ENCODE measurements at regions not wholly inside any gene's neighbourhood (a gene's known extent, or its start where the extent isn't known, plus 50 kb on each side); places are given as distances from the start of the nearest gene placed in this dataset.

GRCh38 chr4:112765317-112765974 is 128.5 kb downstream of the LARP7 start:
- FAIRE-seq (no peak), ATAC-seq (peak; percentile 89)
- TF ChIP-seq DMBX1 (CRISPR knock-in tag; IDR thresholded peaks at IDR 0.05; ENCODE audit: borderline replicate concordance), result no peak
- no peak for TF ChIP-seq KDM2B (CRISPR knock-in tag; IDR thresholded peaks at IDR 0.05)
- no peak for TF ChIP-seq TAL1 (IDR thresholded peaks at IDR 0.05)
- TF ChIP-seq NR2C2 (CRISPR knock-in tag; IDR thresholded peaks at IDR 0.05), result no peak
- TF ChIP-seq NR2C2 (tag; IDR thresholded peaks at IDR 0.05), result no peak
- peak in 1 of 2 experiments; percentile 41; a peak in 2 of 4 replicates for TF ChIP-seq RAD21 (CRISPR knock-in tag; conservative IDR thresholded peaks at IDR 0.05 in 1 of 2, IDR thresholded peaks at IDR 0.05 in 1 of 2)
- TF ChIP-seq CTCF (IDR thresholded peaks at IDR 0.05 in 2 of 3, conservative IDR thresholded peaks at IDR 0.05 in 1 of 3; ENCODE audit: insufficient read depth in 2 of 3, low read depth in 1 of 3, low read length in 3 of 3), result peak; percentile 45 to 61 (median 51); a peak in 5 of 6 replicates
- no peak for TF ChIP-seq ZNF518B (CRISPR knock-in tag; IDR thresholded peaks at IDR 0.05)
- TF ChIP-seq BRF1 (IDR thresholded peaks at IDR 0.05; ENCODE audit: borderline replicate concordance, extremely low read depth, insufficient read length), result no peak
- 0 out of 2 replicates have a peak, but pooled peaks have one; percentile 36 for TF ChIP-seq PKNOX1 (IDR thresholded peaks at IDR 0.05)
- TF ChIP-seq SREBF1 (IDR thresholded peaks at IDR 0.05; ENCODE audit: borderline replicate concordance, low read depth, low read length), result no peak
- TF ChIP-seq GTF2B (IDR thresholded peaks at IDR 0.05; ENCODE audit: extremely low read depth, insufficient read length), result no peak
- TF ChIP-seq ZNF3 (CRISPR knock-in tag; IDR thresholded peaks at IDR 0.05), result no peak
- TF ChIP-seq HNRNPUL1 (IDR thresholded peaks at IDR 0.05; ENCODE audit: low read length), result no peak
- TF ChIP-seq POLR2A (conservative IDR thresholded peaks at IDR 0.05), result no peak

More at GRCh38 chr4:112765317-112765974, 128.5 kb downstream of the LARP7 start:
- 0 out of 5 replicates have a peak, but pooled peaks cover 0 to 3% of the 10 kb centered on the region in 2 experiments for H3K4me1 ChIP-seq (replicated peaks in 1 of 2; ENCODE audit: control insufficient read depth in 2 of 2, insufficient read depth in 2 of 2, low read length in 2 of 2)
- no peaks in the 10 kb centered on the region for H3K9me3 ChIP-seq (replicated peaks; ENCODE audit: control insufficient read depth, insufficient read depth, low read depth, low read length)
- H4K20me1 ChIP-seq (replicated peaks; ENCODE audit: control insufficient read depth, insufficient read depth, low read length), result no peaks in the 10 kb centered on the region
- H3K4me2 ChIP-seq (ENCODE audit: insufficient read depth, low read length), result no peak overlapping the region
- in situ Hi-C loops (cut with MboI) (loop anchor here (10.0 to 25.0 kb wide), 2 partner anchors 241 to 428 kb away; no protein-coding TSS in a partner anchor), intact Hi-C loops (cut with micrococcal nuclease) (loop anchor here (5.0 to 10.0 kb wide), 3 partner anchors 172 to 329 kb away; no protein-coding TSS in a partner anchor)
- no peaks in the 10 kb centered on the region for H3K9me1 ChIP-seq (ENCODE audit: control insufficient read depth, insufficient read depth, low read length)
- no peak overlapping the region for H3K9ac ChIP-seq (ENCODE audit: insufficient read depth in 1 of 2, low read depth in 2 of 2, low read length in 2 of 2)
- BruUV-seq (replicated peaks), result no TSS peak
- ChIA-PET CTCF (ENCODE audit: low intra/inter-chr PET ratio) (interaction anchor here (0.8 to 1.7 kb wide), 3 partner anchors 129 to 174 kb away, joined by 3 to 4 read pairs (median 4); partner anchors contain the start of genes LARP7 and ZGRF1), POLR2A (no interaction called here)
- H3K36me3 ChIP-seq (ENCODE audit: control insufficient read depth, insufficient read depth, low read length), result no peaks in the 10 kb centered on the region
- H3K79me2 ChIP-seq (ENCODE audit: control insufficient read depth, insufficient read depth, low read length), result no peaks in the 10 kb centered on the region
- no peak overlapping the region for H2AFZ ChIP-seq (ENCODE audit: low read depth, low read length)
- H3K4me3 ChIP-seq, result no peak overlapping the region
- H3K27me3 ChIP-seq (ENCODE audit: control insufficient read depth in 2 of 2, insufficient read depth in 2 of 2, low read length in 2 of 2), result peaks cover 0 to 7% of the 10 kb centered on the region in 2 experiments; a peak in 1 of 5 replicates
- DNase-seq (ENCODE audit: extremely low read depth in 1 of 4, low spot score in 3 of 4), result peak; percentile 34 to 65 (median 48)
- 24% methylated on average over 3 of the region's 5 CpGs for WGBS (ENCODE audit: insufficient coverage, low coverage, missing lambda C conversion rate)
- H3K27ac ChIP-seq (ENCODE audit: extremely low read depth, low read depth, low read length), result no peak overlapping the region
